K562 (cell line): ENCODE measurements at regions not wholly inside any gene's neighbourhood (a gene's known extent, or its start where the extent isn't known, plus 50 kb on each side); places are given as distances from the start of the nearest gene placed in this dataset.

Experiments
- ATF1 ChIP-seq, 2 experiments: fragments of 450-650 bp in 1 of 2; IDR thresholded peaks; 2 replicates each; pipeline ENCODE4 v1.6.1; 2016; ENCODE audit warnings: missing compliant biosample characterization in 1 of 2, missing genetic modification characterization in 1 of 2
- EP400 ChIP-seq: fragments of 450-650 bp; IDR thresholded peaks from 2 replicates; pipeline ENCODE4 v1.6.1; 2017; ENCODE audit warnings: antibody characterized with exemption, mild to moderate bottlenecking, moderate library complexity
- FOXA3 ChIP-seq, 2 experiments: fragments of 450-650 bp in 1 of 2; sonication (generic) in 1 of 2; formaldehyde crosslinking; IDR thresholded peaks in 1 of 2; conservative IDR thresholded peaks in 1 of 2; 2 replicates each; pipeline versions ENCODE4 v1.4.0 to v1.8.0; 2020 to 2022; ENCODE audit warnings: mild to moderate bottlenecking in 2 of 2, missing genetic modification reagents in 1 of 2
- FOXK2 ChIP-seq, 2 experiments: fragments of 450-650 bp; IDR thresholded peaks in 1 of 2; conservative IDR thresholded peaks in 1 of 2; 2 replicates each; pipeline ENCODE4 v1.6.1; 2016; ENCODE audit warnings: low read depth in 2 of 2, mild to moderate bottlenecking in 1 of 2
- HNRNPUL1 ChIP-seq: fragments of 200-400 bp; formaldehyde crosslinking; IDR thresholded peaks from 2 replicates; pipeline ENCODE4 v1.6.1; 2017; ENCODE audit warnings: low read length
- KLF13 ChIP-seq: fragments of 450-650 bp; IDR thresholded peaks from 2 replicates; pipeline ENCODE4 v1.6.1; 2016; ENCODE audit warnings: missing genetic modification characterization, low read depth, mild to moderate bottlenecking, missing compliant biosample characterization, moderate library complexity, borderline replicate concordance
- KLF16 ChIP-seq: IDR thresholded peaks from 2 replicates; pipeline ENCODE4 v1.6.1; 2016; ENCODE audit warnings: antibody characterized with exemption
- MCM7 ChIP-seq, 2 experiments: fragments of 450-650 bp; IDR thresholded peaks; 2 replicates each; pipeline ENCODE4 v1.6.1; 2016 to 2018
- POLR2AphosphoS5 ChIP-seq: IDR thresholded peaks from 2 replicates; pipeline ENCODE4 v1.6.1; 2011; ENCODE audit warnings: mild to moderate bottlenecking, low read depth, low read length, moderate library complexity; ENCODE audit not compliant: control insufficient read depth, insufficient read depth
- SIRT6 ChIP-seq: IDR thresholded peaks from one replicate; pipeline ENCODE4 v1.6.1; 2012; ENCODE audit warnings: low read depth, mild to moderate bottlenecking, control low read depth, inconsistent platforms, low read length, moderate library complexity
- SP2 ChIP-seq: IDR thresholded peaks from 2 replicates; pipeline ENCODE4 v1.6.1; 2011; ENCODE audit warnings: mild to moderate bottlenecking, low read depth, low read length, moderate library complexity; ENCODE audit not compliant: poor library complexity, severe bottlenecking; ENCODE audit errors: extremely low read depth
- TAF7 ChIP-seq: fragments of 450-650 bp; IDR thresholded peaks from 2 replicates; pipeline ENCODE4 v1.6.1; 2016; ENCODE audit warnings: missing genetic modification characterization, missing compliant biosample characterization
- TSC22D4 ChIP-seq: fragments of 450-650 bp; IDR thresholded peaks from 2 replicates; pipeline ENCODE4 v1.6.1; 2016; ENCODE audit warnings: missing genetic modification characterization, missing biosample characterization, control low read depth
- ZNF24 ChIP-seq: fragments of 450-650 bp; IDR thresholded peaks from 2 replicates; pipeline ENCODE4 v1.6.1; 2016
- ZNF57 ChIP-seq: fragments of 450-650 bp; formaldehyde crosslinking; IDR thresholded peaks from 2 replicates; pipeline ENCODE4 v1.4.0; 2020; ENCODE audit warnings: mild to moderate bottlenecking, moderate library complexity
- ZNF764 ChIP-seq: fragments of 250-450 bp; sonication (Bioruptor Pico); IDR thresholded peaks from 2 replicates; pipeline ENCODE4 v1.4.0; 2020; ENCODE audit warnings: low read depth, mild to moderate bottlenecking, moderate library complexity
- ZSCAN32 ChIP-seq: fragments of 450-650 bp; formaldehyde crosslinking; IDR thresholded peaks from 2 replicates; pipeline ENCODE4 v1.4.0; 2020; ENCODE audit warnings: mild to moderate bottlenecking, moderate library complexity
- TF ChIP-seq, protein P1 (sequence below), 2 experiments: IDR thresholded peaks; 2 replicates each; pipeline ENCODE4 v1.6.1; 2012; ENCODE audit warnings: improper control_type of control experiment in 2 of 2, low read depth in 2 of 2, low read length in 2 of 2, borderline replicate concordance in 1 of 2
- TF ChIP-seq, protein P2 (sequence below): sonication (generic); formaldehyde crosslinking; IDR thresholded peaks from 2 replicates; pipeline ENCODE4 v1.9.0; 2022; ENCODE audit warnings: mild to moderate bottlenecking, missing genetic modification reagents
- TF ChIP-seq, protein P3 (sequence below): fragments of 200-800 bp; sonication (Bioruptor generic); IDR thresholded peaks from 2 replicates; pipeline ENCODE4 v1.6.1; 2017; ENCODE audit warnings: missing genetic modification characterization, missing compliant biosample characterization
- TF ChIP-seq, protein P4 (sequence below): sonication (generic); IDR thresholded peaks from 2 replicates; pipeline ENCODE4 v1.6.1; 2016
- TF ChIP-seq, protein P5 (sequence below): fragments of 450-650 bp; IDR thresholded peaks from 2 replicates; pipeline ENCODE4 v1.6.1; 2016; ENCODE audit warnings: borderline replicate concordance

DNA sequence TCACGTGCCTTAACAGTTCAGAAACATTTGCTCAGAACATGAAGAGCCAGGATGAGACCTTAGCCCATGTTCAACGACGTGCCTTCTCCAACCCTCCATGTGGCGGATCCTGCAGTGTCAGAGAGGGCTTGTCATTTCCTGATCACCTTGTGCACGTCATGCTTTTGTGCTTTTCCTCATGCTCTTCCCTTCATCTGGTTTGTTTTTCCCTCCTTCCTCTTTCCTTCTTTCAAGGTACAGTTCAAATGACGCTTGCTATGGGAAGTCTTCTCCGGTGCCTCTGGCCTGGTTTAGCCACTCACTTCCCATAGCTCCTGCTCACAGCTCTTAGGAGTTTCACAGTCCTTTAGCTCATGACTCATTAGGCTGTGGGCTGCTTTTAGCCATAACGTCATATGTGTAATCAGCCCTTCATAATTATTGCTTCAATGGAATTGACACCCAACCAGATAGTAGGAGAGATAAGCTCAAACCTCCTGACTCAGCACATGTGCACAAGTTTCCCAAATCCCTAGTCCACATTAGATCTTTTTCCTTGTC is 102.7 kb upstream of the CNKSR3 start (continued):
- TF ChIP-seq, protein P1, sequence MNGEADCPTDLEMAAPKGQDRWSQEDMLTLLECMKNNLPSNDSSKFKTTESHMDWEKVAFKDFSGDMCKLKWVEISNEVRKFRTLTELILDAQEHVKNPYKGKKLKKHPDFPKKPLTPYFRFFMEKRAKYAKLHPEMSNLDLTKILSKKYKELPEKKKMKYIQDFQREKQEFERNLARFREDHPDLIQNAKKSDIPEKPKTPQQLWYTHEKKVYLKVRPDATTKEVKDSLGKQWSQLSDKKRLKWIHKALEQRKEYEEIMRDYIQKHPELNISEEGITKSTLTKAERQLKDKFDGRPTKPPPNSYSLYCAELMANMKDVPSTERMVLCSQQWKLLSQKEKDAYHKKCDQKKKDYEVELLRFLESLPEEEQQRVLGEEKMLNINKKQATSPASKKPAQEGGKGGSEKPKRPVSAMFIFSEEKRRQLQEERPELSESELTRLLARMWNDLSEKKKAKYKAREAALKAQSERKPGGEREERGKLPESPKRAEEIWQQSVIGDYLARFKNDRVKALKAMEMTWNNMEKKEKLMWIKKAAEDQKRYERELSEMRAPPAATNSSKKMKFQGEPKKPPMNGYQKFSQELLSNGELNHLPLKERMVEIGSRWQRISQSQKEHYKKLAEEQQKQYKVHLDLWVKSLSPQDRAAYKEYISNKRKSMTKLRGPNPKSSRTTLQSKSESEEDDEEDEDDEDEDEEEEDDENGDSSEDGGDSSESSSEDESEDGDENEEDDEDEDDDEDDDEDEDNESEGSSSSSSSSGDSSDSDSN (IDR thresholded peaks at IDR 0.05; ENCODE audit: borderline replicate concordance in 1 of 2, low read depth in 2 of 2, low read length in 2 of 2) = no peak
- TF ChIP-seq ZNF764 (no peak), FOXA3 (CRISPR knock-in tag; conservative IDR thresholded peaks at IDR 0.05 in 1 of 2, IDR thresholded peaks at IDR 0.05 in 1 of 2) (0 out of 4 replicates have a peak, but pooled peaks of 1 of the 2 experiments have one; percentile 23), ZSCAN32 (CRISPR knock-in tag) (no peak), KLF13 (tag) (no peak), FOXK2 (conservative IDR thresholded peaks at IDR 0.05 in 1 of 2, IDR thresholded peaks at IDR 0.05 in 1 of 2; ENCODE audit: low read depth in 2 of 2) (0 out of 4 replicates have a peak, but pooled peaks of 1 of the 2 experiments have one; percentile 8), KLF16 (no peak), TSC22D4 (tag) (no peak), ATF1 (CRISPR knock-in tag; IDR thresholded peaks at IDR 0.05) (no peak), ATF1 (tag; IDR thresholded peaks at IDR 0.05) (peak; percentile 68), EP400 (peak; percentile 31; the same call in 1 of the 2 replicates), SIRT6 (no peak), POLR2AphosphoS5 (no peak), SP2 (no peak), TAF7 (tag) (no peak), MCM7 (IDR thresholded peaks at IDR 0.05) (no peak), ZNF24 (no peak), HNRNPUL1 (no peak), ZNF57 (CRISPR knock-in tag) (no peak)
- TF ChIP-seq, protein P2, sequence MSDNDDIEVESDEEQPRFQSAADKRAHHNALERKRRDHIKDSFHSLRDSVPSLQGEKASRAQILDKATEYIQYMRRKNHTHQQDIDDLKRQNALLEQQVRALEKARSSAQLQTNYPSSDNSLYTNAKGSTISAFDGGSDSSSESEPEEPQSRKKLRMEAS = peak; percentile 93
- TF ChIP-seq, protein P3, sequence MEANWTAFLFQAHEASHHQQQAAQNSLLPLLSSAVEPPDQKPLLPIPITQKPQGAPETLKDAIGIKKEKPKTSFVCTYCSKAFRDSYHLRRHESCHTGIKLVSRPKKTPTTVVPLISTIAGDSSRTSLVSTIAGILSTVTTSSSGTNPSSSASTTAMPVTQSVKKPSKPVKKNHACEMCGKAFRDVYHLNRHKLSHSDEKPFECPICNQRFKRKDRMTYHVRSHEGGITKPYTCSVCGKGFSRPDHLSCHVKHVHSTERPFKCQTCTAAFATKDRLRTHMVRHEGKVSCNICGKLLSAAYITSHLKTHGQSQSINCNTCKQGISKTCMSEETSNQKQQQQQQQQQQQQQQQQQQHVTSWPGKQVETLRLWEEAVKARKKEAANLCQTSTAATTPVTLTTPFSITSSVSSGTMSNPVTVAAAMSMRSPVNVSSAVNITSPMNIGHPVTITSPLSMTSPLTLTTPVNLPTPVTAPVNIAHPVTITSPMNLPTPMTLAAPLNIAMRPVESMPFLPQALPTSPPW (CRISPR knock-in tag) = peak; percentile 32; the same call in 1 of the 2 replicates
- TF ChIP-seq, protein P4, sequence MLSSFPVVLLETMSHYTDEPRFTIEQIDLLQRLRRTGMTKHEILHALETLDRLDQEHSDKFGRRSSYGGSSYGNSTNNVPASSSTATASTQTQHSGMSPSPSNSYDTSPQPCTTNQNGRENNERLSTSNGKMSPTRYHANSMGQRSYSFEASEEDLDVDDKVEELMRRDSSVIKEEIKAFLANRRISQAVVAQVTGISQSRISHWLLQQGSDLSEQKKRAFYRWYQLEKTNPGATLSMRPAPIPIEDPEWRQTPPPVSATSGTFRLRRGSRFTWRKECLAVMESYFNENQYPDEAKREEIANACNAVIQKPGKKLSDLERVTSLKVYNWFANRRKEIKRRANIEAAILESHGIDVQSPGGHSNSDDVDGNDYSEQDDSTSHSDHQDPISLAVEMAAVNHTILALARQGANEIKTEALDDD = no peak
- TF ChIP-seq, protein P5, sequence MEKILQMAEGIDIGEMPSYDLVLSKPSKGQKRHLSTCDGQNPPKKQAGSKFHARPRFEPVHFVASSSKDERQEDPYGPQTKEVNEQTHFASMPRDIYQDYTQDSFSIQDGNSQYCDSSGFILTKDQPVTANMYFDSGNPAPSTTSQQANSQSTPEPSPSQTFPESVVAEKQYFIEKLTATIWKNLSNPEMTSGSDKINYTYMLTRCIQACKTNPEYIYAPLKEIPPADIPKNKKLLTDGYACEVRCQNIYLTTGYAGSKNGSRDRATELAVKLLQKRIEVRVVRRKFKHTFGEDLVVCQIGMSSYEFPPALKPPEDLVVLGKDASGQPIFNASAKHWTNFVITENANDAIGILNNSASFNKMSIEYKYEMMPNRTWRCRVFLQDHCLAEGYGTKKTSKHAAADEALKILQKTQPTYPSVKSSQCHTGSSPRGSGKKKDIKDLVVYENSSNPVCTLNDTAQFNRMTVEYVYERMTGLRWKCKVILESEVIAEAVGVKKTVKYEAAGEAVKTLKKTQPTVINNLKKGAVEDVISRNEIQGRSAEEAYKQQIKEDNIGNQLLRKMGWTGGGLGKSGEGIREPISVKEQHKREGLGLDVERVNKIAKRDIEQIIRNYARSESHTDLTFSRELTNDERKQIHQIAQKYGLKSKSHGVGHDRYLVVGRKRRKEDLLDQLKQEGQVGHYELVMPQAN = no peak; the same call in 1 of the 2 replicates
